ENCODE measurements at regions not wholly inside any gene's neighbourhood (a gene's known extent, or its start where the extent isn't known, plus 50 kb on each side); places are given as distances from the start of the nearest gene placed in this dataset.

DNA sequence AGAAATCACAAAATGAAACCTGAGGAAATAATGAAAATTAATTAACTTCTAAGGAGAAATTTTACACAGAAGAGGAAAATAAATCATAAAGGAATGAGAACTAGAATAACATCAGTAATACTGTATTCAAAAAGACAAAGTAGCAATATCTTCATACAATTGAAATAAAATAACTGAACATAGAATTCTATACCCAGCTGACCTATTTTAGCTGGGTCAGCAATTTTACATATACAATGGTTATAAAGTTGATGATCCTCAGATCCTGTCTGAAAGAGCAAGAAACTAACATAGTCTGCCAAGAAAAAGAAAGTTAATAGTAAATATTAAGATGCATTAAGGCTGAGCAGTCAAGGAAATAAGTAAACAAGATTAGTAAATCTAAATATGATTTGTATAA, 93.0 kb upstream of the P3H2 start:
- no peaks in the 10 kb centered on the region for H3K27me3 Mint-ChIP-seq (ENCODE audit: low read depth)
- no peak overlapping the region for H2BK12ac ChIP-seq (ENCODE audit: insufficient read length, low read depth, low read length)
- no peak overlapping the region for H4K5ac ChIP-seq (ENCODE audit: insufficient read length, low read depth, low read length)
- H3K27me3 ChIP-seq (ENCODE audit: insufficient read depth, low read length) = no peaks in the 10 kb centered on the region
- H2BK120ac ChIP-seq (ENCODE audit: low read depth, low read length, poor library complexity, severe bottlenecking) = no peak overlapping the region
- H3K4me1 ChIP-seq (ENCODE audit: insufficient read depth, low read length) = no peaks in the 10 kb centered on the region
- H2AK5ac ChIP-seq (ENCODE audit: insufficient read length, low read length) = no peak overlapping the region
- no peak overlapping the region for H3K14ac ChIP-seq (ENCODE audit: insufficient read depth, low read length)
- no peaks in the 10 kb centered on the region for H3K9me3 ChIP-seq (ENCODE audit: control insufficient read depth, low read depth, low read length)
- TF ChIP-seq CTCF (conservative IDR thresholded peaks at IDR 0.05) = no peak
- no peak overlapping the region for H3K4ac ChIP-seq (ENCODE audit: low read depth, low read length)
- H3K56ac ChIP-seq (ENCODE audit: insufficient read length, low read depth, low read length) = no peak overlapping the region
- H3K27ac ChIP-seq (ENCODE audit: insufficient read length, low read depth, low read length) = no peak overlapping the region
- H3K4me3 Mint-ChIP-seq = no peak overlapping the region
- H3T11ph ChIP-seq (ENCODE audit: low read length) = no peak overlapping the region
- DNase-seq = no peak
- no peak overlapping the region for H2AFZ ChIP-seq (ENCODE audit: low read length)
- no peaks in the 10 kb centered on the region for H4K20me1 ChIP-seq (ENCODE audit: control insufficient read depth, insufficient read depth, insufficient read length)
- no peak overlapping the region for H4K8ac ChIP-seq (replicated peaks; ENCODE audit: insufficient read length, low read depth, low read length)
- H3K36me3 Mint-ChIP-seq (ENCODE audit: insufficient read depth in 1 of 3, low read depth in 3 of 3) = peaks cover 0 to 15% (median 0%) of the 10 kb centered on the region in 3 experiments; a peak in 2 of 7 replicates
- H3K79me2 ChIP-seq (ENCODE audit: insufficient read depth, low read length) = no peaks in the 10 kb centered on the region
- H3K4me2 ChIP-seq (ENCODE audit: insufficient read depth, insufficient read length, low read length) = no peak overlapping the region
- H2BK5ac ChIP-seq (ENCODE audit: insufficient read length, low read length) = no peak overlapping the region
- H3K23me2 ChIP-seq (ENCODE audit: insufficient read length, low read depth, low read length, poor library complexity, severe bottlenecking) = no peaks in the 10 kb centered on the region
- no peak overlapping the region for H3K27ac Mint-ChIP-seq
- no peaks in the 10 kb centered on the region for H3K4me1 Mint-ChIP-seq
- no peak overlapping the region for H2BK20ac ChIP-seq (ENCODE audit: low read depth, low read length, poor library complexity, severe bottlenecking)
- no peak overlapping the region for H2BK15ac ChIP-seq (ENCODE audit: low read depth, low read length)
- H3K18ac ChIP-seq (ENCODE audit: insufficient read length, low read depth, low read length) = no peak overlapping the region
- H4K91ac ChIP-seq (ENCODE audit: insufficient read length, low read depth, low read length) = no peak overlapping the region
- no peaks in the 10 kb centered on the region for H3K79me1 ChIP-seq (ENCODE audit: insufficient read depth, low read depth, low read length, poor library complexity, severe bottlenecking)
- H3K9me3 Mint-ChIP-seq = peaks cover 2 to 11% of the 10 kb centered on the region in 2 experiments; a peak in 4 of 5 replicates
- H3K23ac ChIP-seq (ENCODE audit: insufficient read length, low read depth, low read length) = no peak overlapping the region
- H3K9ac ChIP-seq (ENCODE audit: extremely low read depth, insufficient read length, low read length) = no peak overlapping the region

Data from H9 (cell line).